Fibroblast of the aortic adventitia (primary cell): ENCODE measurements at regions not wholly inside any gene's neighbourhood (a gene's known extent, or its start where the extent isn't known, plus 50 kb on each side); places are given as distances from the start of the nearest gene placed in this dataset.

Experiments used
- DNase-seq: peaks from one replicate; pipeline ENCODE4 v3.0.0-alpha.2; 2010; ENCODE audit warnings: low read depth
- H3K4me3 ChIP-seq: 2 replicates; pipeline ENCODE4 v1.5.1; 2011; ENCODE audit warnings: low read depth, mild to moderate bottlenecking, control low read depth, low read length, moderate library complexity
- CTCF ChIP-seq: IDR thresholded peaks from 2 replicates; pipeline ENCODE4 v1.5.1; 2011; ENCODE audit warnings: mild to moderate bottlenecking, low read length, control low read depth, inconsistent platforms; ENCODE audit not compliant: insufficient read depth

- TF ChIP-seq CTCF = no peak
- no peak overlapping the region for H3K4me3 ChIP-seq
- DNase-seq = no peak
Observed at GRCh38 chr5:158320934-158321333, 462.0 kb upstream of the CLINT1 start.

DNA sequence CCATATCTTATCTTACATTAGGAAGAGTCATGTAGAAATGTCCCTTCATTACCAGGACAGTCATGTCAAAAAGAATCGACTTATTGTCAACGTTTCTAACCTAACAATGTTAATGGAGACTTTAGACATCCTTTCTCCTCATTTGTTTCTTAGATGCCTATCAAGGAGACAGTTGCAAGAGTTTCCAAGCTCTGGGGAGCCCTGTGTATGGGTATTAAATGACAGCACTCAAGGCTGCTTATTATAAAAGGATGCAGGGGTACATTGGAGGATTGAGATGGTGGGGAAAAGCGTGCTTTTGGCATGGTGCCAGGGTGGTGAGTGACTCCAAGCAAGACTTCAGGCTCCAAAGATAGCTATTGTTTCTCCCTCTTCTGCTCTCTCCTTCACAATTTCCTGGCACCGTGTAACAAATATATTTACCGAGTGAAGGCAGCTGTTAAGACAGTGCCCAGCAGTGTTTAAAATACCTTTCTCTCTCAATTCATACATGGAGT, 461.3 kb upstream of the CLINT1 start:
- no peak overlapping the region for H3K4me3 ChIP-seq
- DNase-seq = peak; percentile 2
- TF ChIP-seq CTCF = no peak

GRCh38 chr5:158317507-158317906, 458.6 kb upstream of the CLINT1 start:
- TF ChIP-seq CTCF = no peak
- no peak for DNase-seq
- H3K4me3 ChIP-seq = no peak overlapping the region

DNA sequence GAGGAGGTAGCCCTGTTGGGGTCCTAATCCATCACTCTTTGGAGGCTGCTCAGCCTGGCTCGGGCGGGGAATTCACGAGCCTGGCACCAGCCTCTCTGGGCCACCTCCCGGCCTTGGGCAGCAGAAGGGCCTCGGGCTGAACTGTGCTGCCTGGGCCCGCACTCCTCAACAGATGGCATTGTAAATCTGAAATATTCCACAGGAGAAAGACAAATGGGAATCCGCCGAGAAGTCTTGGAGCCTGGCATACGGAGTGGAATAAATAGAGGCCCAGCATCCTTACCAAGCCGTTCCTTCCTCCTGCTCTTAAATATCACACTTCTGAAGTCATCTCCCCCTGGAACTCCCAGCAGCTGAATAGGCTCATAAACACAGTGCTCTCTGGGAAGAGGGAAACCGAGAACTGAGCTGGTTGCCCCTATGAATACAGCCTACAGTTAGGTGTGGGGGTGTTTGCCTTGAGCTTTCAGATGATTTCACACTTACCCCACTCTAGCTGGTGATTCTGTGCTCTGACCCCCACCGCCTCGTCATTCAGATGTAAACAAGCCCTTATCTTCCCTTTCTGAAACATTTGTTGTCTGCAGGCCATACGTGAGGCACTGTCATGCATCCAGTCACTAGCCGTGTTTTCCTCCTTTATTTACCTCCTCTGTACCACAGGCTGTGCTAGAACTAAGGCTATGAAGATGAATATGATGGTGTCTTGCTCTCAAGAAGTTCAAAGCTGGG, 455.0 kb upstream of the CLINT1 start:
- TF ChIP-seq CTCF = no peak
- H3K4me3 ChIP-seq = no peak overlapping the region
- no peak for DNase-seq

GRCh38 chr5:158313027-158313732, 454.2 kb upstream of the CLINT1 start:
- TF ChIP-seq CTCF = no peak
- no peak overlapping the region for H3K4me3 ChIP-seq
- DNase-seq = no peak

GRCh38 chr5:158309088-158309807, 450.3 kb upstream of the CLINT1 start:
- no peak overlapping the region for H3K4me3 ChIP-seq
- TF ChIP-seq CTCF = no peak
- no peak for DNase-seq
